CD4-positive, alpha-beta T cell treated with Interleukin-21 for 1 hour (primary cell): ENCODE measurements at regions not wholly inside any gene's neighbourhood (a gene's known extent, or its start where the extent isn't known, plus 50 kb on each side); places are given as distances from the start of the nearest gene placed in this dataset.
A peak's percentile ranks its signal among the peaks of the same experiment; 100 is the strongest.

Experiments
- DNase-seq: peaks from one replicate; pipeline ENCODE4 v3.0.0-alpha.2; 2020

GRCh38 chr5:82384034-82384750 lies 106.0 kb upstream of the RPS23 start:
- DNase-seq, result no peak

- no peak for DNase-seq
Observed at GRCh38 chr5:82381591-82381990, 103.4 kb upstream of the RPS23 start.

DNA sequence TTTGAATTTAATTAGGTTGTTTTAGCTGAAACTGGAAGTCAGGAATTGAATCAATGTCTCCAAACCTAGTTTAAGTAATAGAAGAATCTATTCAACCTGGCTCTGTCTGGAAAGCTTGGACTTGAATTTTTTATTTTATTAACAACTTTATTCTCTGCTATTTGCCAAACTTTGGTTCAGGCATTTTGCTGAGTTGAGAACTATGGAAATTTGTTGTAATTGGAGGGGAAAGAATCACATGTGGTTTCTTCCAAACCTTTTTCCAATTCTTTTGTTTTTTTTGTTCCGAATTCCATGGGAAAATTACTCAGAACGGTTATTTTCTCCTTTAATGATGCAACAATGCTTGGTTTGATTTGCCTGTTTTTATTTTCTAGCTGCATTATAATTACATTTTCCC lies 98.2 kb upstream of the RPS23 start:
- no peak for DNase-seq

GRCh38 chr5:82375488-82376244 lies 97.5 kb upstream of the RPS23 start:
- DNase-seq, result no peak

DNA sequence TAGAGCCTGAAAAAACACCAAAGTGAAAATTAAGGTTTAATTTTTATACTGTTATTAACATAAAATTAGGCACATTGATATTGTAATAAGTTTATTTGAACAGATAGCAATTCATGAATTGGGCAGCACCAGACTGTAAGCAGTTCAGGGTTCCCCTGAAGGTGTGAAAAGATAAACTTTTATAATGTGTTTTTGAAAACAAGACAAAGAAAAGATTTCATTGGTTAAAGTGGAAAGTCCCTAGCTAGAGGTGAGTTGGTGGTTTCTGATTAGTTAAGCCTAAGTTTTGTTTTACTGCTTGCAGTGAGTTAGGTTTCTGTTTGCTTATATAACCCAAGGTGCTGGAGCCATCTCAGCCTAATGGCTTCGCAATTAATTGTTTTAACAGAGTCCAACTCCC lies 96.5 kb upstream of the RPS23 start:
- DNase-seq, result no peak

GRCh38 chr5:82367930-82368329 lies 89.8 kb upstream of the RPS23 start:
- no peak for DNase-seq

DNA sequence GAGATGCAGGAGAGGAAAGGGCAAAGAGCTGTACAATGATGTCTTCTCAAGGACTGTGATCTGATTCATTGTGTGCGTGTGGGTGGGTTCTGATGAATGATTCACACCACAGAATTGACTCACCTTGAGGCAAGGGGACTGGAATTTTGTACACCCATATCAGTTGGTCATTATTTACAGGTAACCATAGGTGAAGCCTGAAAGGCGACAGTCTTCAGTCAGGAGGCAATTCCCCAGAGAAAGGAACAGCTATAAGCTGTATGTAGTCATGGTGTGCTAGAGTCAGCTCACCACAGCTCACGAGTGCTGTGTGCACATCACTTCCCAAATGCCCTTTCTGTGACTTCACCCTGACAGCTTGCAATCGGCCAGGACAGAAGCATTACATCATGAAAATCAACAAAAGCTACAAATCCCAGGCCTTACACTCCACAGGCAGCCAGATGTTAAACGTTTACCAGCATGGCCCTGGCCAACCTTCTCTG lies 87.6 kb upstream of the RPS23 start:
- no peak for DNase-seq

DNA sequence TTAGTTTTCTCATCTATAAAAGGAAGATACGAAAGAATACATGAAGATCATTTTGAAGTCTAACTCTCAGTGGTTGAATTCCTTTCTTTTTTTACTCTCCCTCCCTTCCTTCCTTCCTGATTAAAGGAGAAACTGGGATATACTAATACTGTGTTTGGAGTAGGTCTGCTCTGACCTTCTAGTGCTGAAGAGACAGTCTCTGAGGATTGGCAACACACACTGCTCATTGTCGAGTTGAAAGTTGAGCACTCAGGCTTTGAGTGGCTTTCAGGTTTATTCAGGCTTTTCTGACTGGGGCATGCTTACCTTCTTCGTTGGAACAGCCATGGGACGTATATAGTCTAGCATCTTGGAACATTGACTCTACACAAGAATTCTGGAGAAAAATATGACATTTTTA lies 86.9 kb upstream of the RPS23 start:
- DNase-seq, result no peak

- no peak for DNase-seq
Observed at GRCh38 chr5:82364497-82364896, 86.3 kb upstream of the RPS23 start.

GRCh38 chr5:82363524-82363923 lies 85.4 kb upstream of the RPS23 start:
- DNase-seq, result no peak

- no peak for DNase-seq
Observed at GRCh38 chr5:82362636-82363035, 84.5 kb upstream of the RPS23 start.

- DNase-seq, result no peak
Observed at GRCh38 chr5:82360022-82360421, 81.9 kb upstream of the RPS23 start.

- DNase-seq, result no peak
Observed at GRCh38 chr5:82359272-82359671, 81.1 kb upstream of the RPS23 start.

- no peak for DNase-seq
Observed at GRCh38 chr5:82358457-82358856, 80.3 kb upstream of the RPS23 start.

GRCh38 chr5:82356808-82357671 lies 78.9 kb upstream of the RPS23 start:
- DNase-seq, result peak; percentile 78

DNA sequence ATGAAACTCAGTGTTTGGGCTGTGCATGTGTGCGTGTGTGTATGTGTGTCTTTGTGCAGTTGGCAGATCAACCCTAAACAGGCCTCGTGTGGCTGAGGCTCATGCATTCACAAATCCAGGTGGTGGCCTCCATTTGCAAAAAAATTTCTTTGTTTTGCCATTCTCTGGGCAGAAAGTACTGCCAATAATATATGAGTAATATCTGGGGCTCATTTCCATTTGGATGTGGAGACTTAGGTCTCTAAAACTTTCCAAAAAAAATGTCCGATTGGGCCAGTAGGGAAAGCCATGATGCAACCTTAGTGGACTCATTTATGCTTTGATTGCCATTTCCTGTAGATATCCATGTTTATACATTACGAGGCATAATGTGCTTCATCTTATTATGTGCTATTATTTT lies 77.9 kb upstream of the RPS23 start:
- DNase-seq, result no peak

DNA sequence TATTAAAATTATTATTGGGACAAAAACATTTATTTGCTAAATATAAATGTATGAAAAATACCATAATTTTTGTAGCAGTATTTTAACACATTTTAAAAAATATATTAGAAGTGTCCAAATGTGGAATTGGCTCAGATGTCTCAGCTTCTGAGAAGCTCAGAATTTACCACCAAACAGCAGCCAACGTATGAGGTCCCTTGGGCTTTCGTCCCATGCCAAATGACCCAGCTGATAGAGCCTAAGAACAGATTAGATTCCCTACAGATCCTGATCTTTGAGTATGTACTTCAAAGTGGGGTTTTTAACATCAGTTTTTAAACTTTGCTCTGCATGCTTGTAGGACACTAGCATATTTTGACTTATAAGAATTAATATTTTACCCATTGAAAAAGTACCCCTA lies 77.3 kb upstream of the RPS23 start:
- no peak for DNase-seq

- DNase-seq, result no peak
Observed at GRCh38 chr5:82355053-82355452, 76.9 kb upstream of the RPS23 start.

DNA sequence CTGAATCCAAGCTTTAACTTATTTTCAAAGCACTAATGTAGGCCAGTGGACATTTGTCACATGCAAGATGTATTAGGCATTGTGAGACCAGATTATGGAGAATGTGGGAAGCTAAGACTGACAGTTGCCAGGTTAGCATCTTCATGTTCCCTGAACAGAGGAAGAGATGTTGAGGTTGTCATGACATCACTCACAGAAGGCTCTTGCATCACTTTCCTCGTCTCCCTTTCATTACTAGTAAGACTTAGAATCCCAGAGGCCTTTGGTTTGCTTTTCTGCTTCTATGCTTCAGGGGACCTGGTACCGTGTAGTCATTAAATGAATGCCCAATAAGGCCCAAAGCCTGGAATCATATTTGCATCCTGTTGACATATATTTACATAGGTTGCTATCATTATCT lies 76.4 kb upstream of the RPS23 start:
- DNase-seq, result no peak

- DNase-seq, result no peak
Observed at GRCh38 chr5:82353522-82353921, 75.4 kb upstream of the RPS23 start.

GRCh38 chr5:82352146-82352791 lies 74.1 kb upstream of the RPS23 start:
- DNase-seq, result no peak

DNA sequence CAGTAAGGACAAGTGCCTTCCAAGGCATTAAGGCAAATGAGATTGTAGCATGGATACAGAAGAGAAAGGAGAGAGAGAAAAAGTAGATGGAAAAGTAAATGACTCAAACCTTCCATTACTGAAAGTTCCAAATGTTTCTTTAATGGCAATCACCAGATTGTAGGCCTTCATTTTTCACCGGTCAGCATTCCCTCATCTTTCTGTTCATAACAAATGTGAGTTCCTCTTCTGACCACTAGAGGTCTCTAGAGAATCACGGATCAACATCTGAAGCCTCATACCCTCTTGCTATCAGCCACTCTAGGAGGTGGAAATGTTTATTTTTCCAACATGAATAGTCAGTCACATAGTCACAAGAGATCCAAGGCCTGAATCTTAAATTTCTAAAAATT lies 73.6 kb upstream of the RPS23 start:
- peak; percentile 60 for DNase-seq

GRCh38 chr5:82351297-82351696 lies 73.1 kb upstream of the RPS23 start:
- no peak for DNase-seq
